ENCODE measurements at regions not wholly inside any gene's neighbourhood (a gene's known extent, or its start where the extent isn't known, plus 50 kb on each side); places are given as distances from the start of the nearest gene placed in this dataset.

GRCh38 chr5:2592766-2593165 is 158.7 kb downstream of the IRX2 start:
- TF ChIP-seq CTCF (conservative IDR thresholded peaks at IDR 0.05; ENCODE audit: low read depth in 2 of 2) (no peak), EZH2phosphoT487 (IDR thresholded peaks at IDR 0.05; ENCODE audit: unreplicated experiment) (no peak)

Data from GM23338 (cell line).